HEK293 (cell line): ENCODE measurements at regions not wholly inside any gene's neighbourhood (a gene's known extent, or its start where the extent isn't known, plus 50 kb on each side); places are given as distances from the start of the nearest gene placed in this dataset.

Experiments used
- CTCF ChIA-PET: fragments of 350-600 bp; formaldehyde crosslinking; extraction: SDS; loops from one replicate; lab custom pipeline; 2021; ENCODE audit warnings: antibody characterized with exemption; lab: Yijun Ruan, JAX
- POLR2A ChIA-PET: fragments of 300-600 bp; formaldehyde crosslinking; extraction: SDS; loops from one replicate; lab custom pipeline; 2020; ENCODE audit warnings: antibody characterized with exemption, inconsistent platforms; lab: Yijun Ruan, JAX
- H3K27ac ChIP-seq: fragments of 200-500 bp; sonication (Bioruptor generic); 2 replicates; pipeline ENCODE4 v1.5.1; 2014; ENCODE audit warnings: low read depth, low read length, control low read depth, inconsistent platforms; ENCODE audit errors: extremely low read depth
- H3K36me3 ChIP-seq, 2 experiments: fragments of 200-500 bp in 1 of 2; sonication (Bioruptor generic) in 1 of 2; 1 replicate in 1 of 2; 2 replicates in 1 of 2; pipeline ENCODE4 v1.5.1; 2014 to 2017; ENCODE audit warnings: inconsistent platforms in 2 of 2, low read length in 2 of 2; ENCODE audit not compliant: control insufficient read depth in 2 of 2, insufficient read depth in 1 of 2
- H3K4me1 ChIP-seq: fragments of 200-500 bp; sonication (Bioruptor generic); 2 replicates; pipeline ENCODE4 v1.5.1; 2014; ENCODE audit warnings: mild to moderate bottlenecking, low read length, inconsistent platforms; ENCODE audit not compliant: control insufficient read depth, insufficient read depth
- H3K4me3 ChIP-seq: 2 replicates; pipeline ENCODE4 v1.5.1; 2011; ENCODE audit warnings: low read depth, mild to moderate bottlenecking, control low read depth, low read length, moderate library complexity
- H3K9me3 ChIP-seq: fragments of 200-500 bp; sonication (Bioruptor generic); 2 replicates; pipeline ENCODE4 v1.5.1; 2014; ENCODE audit warnings: low read depth, low read length, inconsistent platforms; ENCODE audit not compliant: control insufficient read depth, insufficient read depth
- FEZF1 ChIP-seq: fragments of 450-650 bp; formaldehyde crosslinking; IDR thresholded peaks from 2 replicates; pipeline ENCODE4 v1.5.1; 2016; ENCODE audit warnings: missing biosample characterization, missing genetic modification characterization
- GLI2 ChIP-seq: fragments of 450-650 bp; formaldehyde crosslinking; IDR thresholded peaks from 2 replicates; pipeline ENCODE4; 2017; ENCODE audit warnings: missing biosample characterization, missing genetic modification characterization, low read depth, borderline replicate concordance
- GLIS2 ChIP-seq: fragments of 450-650 bp; formaldehyde crosslinking; IDR thresholded peaks from 2 replicates; pipeline ENCODE4 v1.5.1; 2016; ENCODE audit warnings: missing biosample characterization, missing genetic modification characterization
- HOXA7 ChIP-seq: sonication (generic); formaldehyde crosslinking; IDR thresholded peaks from 2 replicates; pipeline ENCODE4 v1.8.1; 2022; ENCODE audit warnings: missing genetic modification reagents, borderline replicate concordance
- KLF10 ChIP-seq: fragments of 450-650 bp; IDR thresholded peaks from 2 replicates; pipeline ENCODE4 v1.5.1; 2018; ENCODE audit warnings: missing biosample characterization, mild to moderate bottlenecking, missing genetic modification characterization
- SP7 ChIP-seq: fragments of 450-650 bp; formaldehyde crosslinking; IDR thresholded peaks from 2 replicates; pipeline ENCODE4 v1.5.1; 2016; ENCODE audit warnings: missing biosample characterization, missing genetic modification characterization
- ZBTB1 ChIP-seq: fragments of 450-650 bp; formaldehyde crosslinking; IDR thresholded peaks from 2 replicates; pipeline ENCODE4 v1.5.1; 2016; ENCODE audit warnings: missing biosample characterization, missing genetic modification characterization
- ZBTB21 ChIP-seq: fragments of 450-650 bp; formaldehyde crosslinking; IDR thresholded peaks from 2 replicates; pipeline ENCODE4 v1.5.1; 2017; ENCODE audit warnings: missing biosample characterization, missing genetic modification characterization
- ZFP37 ChIP-seq: fragments of 450-650 bp; formaldehyde crosslinking; IDR thresholded peaks from 2 replicates; pipeline ENCODE4 v1.5.1; 2016; ENCODE audit warnings: missing biosample characterization, missing genetic modification characterization
- ZNF155 ChIP-seq: fragments of 450-650 bp; formaldehyde crosslinking; IDR thresholded peaks from 2 replicates; pipeline ENCODE4 v1.5.1; 2016; ENCODE audit warnings: missing biosample characterization, missing genetic modification characterization
- ZNF16 ChIP-seq: fragments of 450-650 bp; formaldehyde crosslinking; IDR thresholded peaks from 2 replicates; pipeline ENCODE4 v1.5.1; 2016; ENCODE audit warnings: low read depth, missing biosample characterization, missing genetic modification characterization
- ZNF184 ChIP-seq: fragments of 450-650 bp; IDR thresholded peaks from 2 replicates; pipeline ENCODE4 v1.5.1; 2018; ENCODE audit warnings: missing biosample characterization, mild to moderate bottlenecking, missing genetic modification characterization
- ZNF202 ChIP-seq: fragments of 450-650 bp; formaldehyde crosslinking; IDR thresholded peaks from 2 replicates; pipeline ENCODE4 v1.5.1; 2016; ENCODE audit warnings: missing biosample characterization, missing genetic modification characterization, borderline replicate concordance
- ZNF23 ChIP-seq: fragments of 450-650 bp; formaldehyde crosslinking; IDR thresholded peaks from 2 replicates; pipeline ENCODE4 v1.5.1; 2016; ENCODE audit warnings: missing biosample characterization, missing genetic modification characterization, borderline replicate concordance
- ZNF24 ChIP-seq: fragments of 450-650 bp; formaldehyde crosslinking; IDR thresholded peaks from 2 replicates; pipeline ENCODE4 v1.5.1; 2016; ENCODE audit warnings: missing biosample characterization, missing genetic modification characterization
- ZNF274 ChIP-seq, 2 experiments: fragments of 200-500 bp in 1 of 2; fragments of 450-650 bp in 1 of 2; sonication (Bioruptor generic) in 1 of 2; formaldehyde crosslinking in 1 of 2; IDR thresholded peaks; 2 replicates each; pipeline versions ENCODE4 v1.5.1 to v1.6.1; 2014 to 2016; ENCODE audit warnings: borderline replicate concordance in 1 of 2, inconsistent platforms in 1 of 2, low read length in 1 of 2, missing biosample characterization in 1 of 2, missing genetic modification characterization in 1 of 2
- ZNF558 ChIP-seq: fragments of 450-650 bp; formaldehyde crosslinking; IDR thresholded peaks from 2 replicates; pipeline ENCODE4 v1.5.1; 2016; ENCODE audit warnings: missing biosample characterization, missing genetic modification characterization
- ZNF585B ChIP-seq: fragments of 450-650 bp; formaldehyde crosslinking; IDR thresholded peaks from 2 replicates; pipeline ENCODE4 v1.5.1; 2016; ENCODE audit warnings: missing biosample characterization, missing genetic modification characterization
- TF ChIP-seq, protein P1 (sequence below): fragments of 450-650 bp; formaldehyde crosslinking; IDR thresholded peaks from 2 replicates; pipeline ENCODE4 v1.5.1; 2017; ENCODE audit warnings: missing biosample characterization, missing genetic modification characterization
- TF ChIP-seq, protein P2 (sequence below): fragments of 450-650 bp; formaldehyde crosslinking; IDR thresholded peaks from 2 replicates; pipeline ENCODE4 v1.5.1; 2016; ENCODE audit warnings: missing biosample characterization, missing genetic modification characterization
- TF ChIP-seq, protein P3 (sequence below): fragments of 450-650 bp; formaldehyde crosslinking; IDR thresholded peaks from 2 replicates; pipeline ENCODE4 v1.5.1; 2016; ENCODE audit warnings: missing biosample characterization, missing genetic modification characterization, low read depth

DNA sequence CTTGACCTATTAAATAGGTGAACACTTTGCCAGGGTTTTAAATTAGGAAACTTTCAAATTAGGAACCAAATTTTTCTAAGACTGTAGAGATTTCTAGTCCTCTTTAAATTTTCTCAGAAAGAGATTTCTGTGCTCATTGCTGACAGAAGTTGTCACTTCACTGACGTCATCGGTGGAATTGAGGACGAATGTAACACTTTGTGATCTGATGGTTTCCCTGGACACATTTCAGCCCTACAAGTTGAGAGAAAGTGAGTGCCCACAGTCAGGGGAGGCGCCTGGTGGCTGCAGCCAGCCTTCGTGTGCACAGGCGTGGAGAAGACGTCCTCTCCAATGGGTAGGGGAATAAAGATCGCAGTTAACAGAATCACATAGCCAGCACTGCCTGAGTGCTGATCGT, 396.5 kb upstream of the TSHZ3 start (continued):
- TF ChIP-seq ZBTB1 = no peak

DNA sequence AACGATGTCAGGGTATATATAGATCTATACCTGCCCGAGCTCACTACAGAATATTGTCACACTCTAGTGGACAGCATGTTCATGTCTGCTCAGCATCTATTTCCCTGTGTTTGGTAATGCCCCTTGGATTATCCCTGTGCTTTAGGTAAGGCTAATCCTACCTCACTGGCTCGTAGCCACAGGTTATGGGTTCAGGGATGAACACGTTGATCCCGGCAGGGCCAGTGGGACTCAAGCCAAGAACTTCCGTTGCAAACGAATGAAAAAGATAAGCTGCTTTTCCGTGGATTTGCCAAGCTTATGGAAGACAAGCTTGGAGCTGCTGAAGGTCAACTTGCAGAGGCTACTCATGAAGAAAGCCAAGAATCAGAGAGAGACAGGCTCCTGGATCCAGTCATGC, 400.0 kb upstream of the TSHZ3 start:
- H3K9me3 ChIP-seq = peaks cover 6% of the 10 kb centered on the region
- H3K27ac ChIP-seq = no peak overlapping the region
- no peaks in the 10 kb centered on the region; a peak in 1 of 3 replicates for H3K36me3 ChIP-seq
- POLR2A ChIA-PET = no interaction called here
- no peak overlapping the region for H3K4me3 ChIP-seq
- CTCF ChIA-PET = no interaction called here
- H3K4me1 ChIP-seq = no peaks in the 10 kb centered on the region
- TF ChIP-seq ZNF184 = no peak
- no peak for TF ChIP-seq SP7 (tag by site-specific recombination)
- no peak for TF ChIP-seq GLIS2 (tag by site-specific recombination)
- TF ChIP-seq ZNF24 (tag by site-specific recombination) = no peak
- no peak for TF ChIP-seq ZNF155 (tag by site-specific recombination)
- TF ChIP-seq ZBTB21 = no peak
- TF ChIP-seq FEZF1 (tag by site-specific recombination) = no peak
- TF ChIP-seq, protein P1, sequence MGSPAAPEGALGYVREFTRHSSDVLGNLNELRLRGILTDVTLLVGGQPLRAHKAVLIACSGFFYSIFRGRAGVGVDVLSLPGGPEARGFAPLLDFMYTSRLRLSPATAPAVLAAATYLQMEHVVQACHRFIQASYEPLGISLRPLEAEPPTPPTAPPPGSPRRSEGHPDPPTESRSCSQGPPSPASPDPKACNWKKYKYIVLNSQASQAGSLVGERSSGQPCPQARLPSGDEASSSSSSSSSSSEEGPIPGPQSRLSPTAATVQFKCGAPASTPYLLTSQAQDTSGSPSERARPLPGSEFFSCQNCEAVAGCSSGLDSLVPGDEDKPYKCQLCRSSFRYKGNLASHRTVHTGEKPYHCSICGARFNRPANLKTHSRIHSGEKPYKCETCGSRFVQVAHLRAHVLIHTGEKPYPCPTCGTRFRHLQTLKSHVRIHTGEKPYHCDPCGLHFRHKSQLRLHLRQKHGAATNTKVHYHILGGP (tag by site-specific recombination) = no peak
- TF ChIP-seq, protein P2, sequence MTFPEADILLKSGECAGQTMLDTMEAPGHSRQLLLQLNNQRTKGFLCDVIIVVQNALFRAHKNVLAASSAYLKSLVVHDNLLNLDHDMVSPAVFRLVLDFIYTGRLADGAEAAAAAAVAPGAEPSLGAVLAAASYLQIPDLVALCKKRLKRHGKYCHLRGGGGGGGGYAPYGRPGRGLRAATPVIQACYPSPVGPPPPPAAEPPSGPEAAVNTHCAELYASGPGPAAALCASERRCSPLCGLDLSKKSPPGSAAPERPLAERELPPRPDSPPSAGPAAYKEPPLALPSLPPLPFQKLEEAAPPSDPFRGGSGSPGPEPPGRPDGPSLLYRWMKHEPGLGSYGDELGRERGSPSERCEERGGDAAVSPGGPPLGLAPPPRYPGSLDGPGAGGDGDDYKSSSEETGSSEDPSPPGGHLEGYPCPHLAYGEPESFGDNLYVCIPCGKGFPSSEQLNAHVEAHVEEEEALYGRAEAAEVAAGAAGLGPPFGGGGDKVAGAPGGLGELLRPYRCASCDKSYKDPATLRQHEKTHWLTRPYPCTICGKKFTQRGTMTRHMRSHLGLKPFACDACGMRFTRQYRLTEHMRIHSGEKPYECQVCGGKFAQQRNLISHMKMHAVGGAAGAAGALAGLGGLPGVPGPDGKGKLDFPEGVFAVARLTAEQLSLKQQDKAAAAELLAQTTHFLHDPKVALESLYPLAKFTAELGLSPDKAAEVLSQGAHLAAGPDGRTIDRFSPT (tag by site-specific recombination) = no peak
- no peak for TF ChIP-seq ZNF16
- TF ChIP-seq, protein P3, sequence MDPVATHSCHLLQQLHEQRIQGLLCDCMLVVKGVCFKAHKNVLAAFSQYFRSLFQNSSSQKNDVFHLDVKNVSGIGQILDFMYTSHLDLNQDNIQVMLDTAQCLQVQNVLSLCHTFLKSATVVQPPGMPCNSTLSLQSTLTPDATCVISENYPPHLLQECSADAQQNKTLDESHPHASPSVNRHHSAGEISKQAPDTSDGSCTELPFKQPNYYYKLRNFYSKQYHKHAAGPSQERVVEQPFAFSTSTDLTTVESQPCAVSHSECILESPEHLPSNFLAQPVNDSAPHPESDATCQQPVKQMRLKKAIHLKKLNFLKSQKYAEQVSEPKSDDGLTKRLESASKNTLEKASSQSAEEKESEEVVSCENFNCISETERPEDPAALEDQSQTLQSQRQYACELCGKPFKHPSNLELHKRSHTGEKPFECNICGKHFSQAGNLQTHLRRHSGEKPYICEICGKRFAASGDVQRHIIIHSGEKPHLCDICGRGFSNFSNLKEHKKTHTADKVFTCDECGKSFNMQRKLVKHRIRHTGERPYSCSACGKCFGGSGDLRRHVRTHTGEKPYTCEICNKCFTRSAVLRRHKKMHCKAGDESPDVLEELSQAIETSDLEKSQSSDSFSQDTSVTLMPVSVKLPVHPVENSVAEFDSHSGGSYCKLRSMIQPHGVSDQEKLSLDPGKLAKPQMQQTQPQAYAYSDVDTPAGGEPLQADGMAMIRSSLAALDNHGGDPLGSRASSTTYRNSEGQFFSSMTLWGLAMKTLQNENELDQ (tag by site-specific recombination) = no peak
- no peak for TF ChIP-seq GLI2 (tag by site-specific recombination)
- no peak for TF ChIP-seq ZNF585B
- no peak for TF ChIP-seq ZNF558 (tag by site-specific recombination)
- TF ChIP-seq ZNF274 (IDR thresholded peaks at IDR 0.05; ENCODE audit: low read length) = no peak
- TF ChIP-seq ZNF274 (tag by site-specific recombination; IDR thresholded peaks at IDR 0.05; ENCODE audit: borderline replicate concordance) = no peak
- TF ChIP-seq HOXA7 (CRISPR knock-in tag) = no peak
- no peak for TF ChIP-seq ZNF23 (tag by site-specific recombination)
- no peak for TF ChIP-seq KLF10 (tag by site-specific recombination)
- TF ChIP-seq ZFP37 (tag by site-specific recombination) = no peak
- TF ChIP-seq ZNF202 = no peak
